HCT116 (cell line): ENCODE measurements at regions not wholly inside any gene's neighbourhood (a gene's known extent, or its start where the extent isn't known, plus 50 kb on each side); places are given as distances from the start of the nearest gene placed in this dataset.

Experiments
- ATAC-seq: fragments of 200-7000 bp; cut with Tn5 transposase; 2 replicates; pipeline ENCODE4 v1.9.1; 2020; ENCODE audit warnings: mild to moderate bottlenecking, moderate library complexity
- BruUV-seq: library from RNA; stranded (reverse); fragments of 400-500 nt; replicated peaks from 2 replicates; lab custom pipeline; 2021; lab: Mats Ljungman, UMichigan
- CTCF ChIA-PET: fragments of 300-600 bp; sonication (Branson Sonifier 250); formaldehyde crosslinking; loops from one replicate; lab custom pipeline; 2021; ENCODE audit warnings: antibody characterized with exemption; lab: Charles Lee
- POLR2A ChIA-PET: fragments of 300-600, 350-600 bp; sonication (Branson Sonifier 250); formaldehyde crosslinking; loops from one replicate; lab custom pipeline; 2021; ENCODE audit warnings: antibody characterized with exemption; lab: Charles Lee
- RAD21 ChIA-PET, 2 experiments: fragments of 300-600 bp; sonication (Branson Sonifier 250); formaldehyde crosslinking; loops; one replicate each; lab custom pipeline; 2023; ENCODE audit warnings: low total read pairs in 2 of 2; ENCODE audit not compliant: uncharacterized antibody in 2 of 2, unreplicated experiment in 2 of 2, low non-redundant PET in 1 of 2; lab: Charles Lee
- DNase-seq: peaks from one replicate; pipeline ENCODE4 v3.0.0-alpha.2; 2010; ENCODE audit warnings: low read depth, low spot score
- H2AFZ ChIP-seq: fragments of 200-600 bp; shearing (Covaris generic), sonication (generic); 2 replicates; pipeline ENCODE4 v1.6.1; 2017; ENCODE audit warnings: low read depth, mixed run types, mixed read lengths, antibody characterized with exemption, low read length; ENCODE audit not compliant: poor library complexity, severe bottlenecking
- H3K27ac ChIP-seq: 2 replicates; pipeline ENCODE4 v1.5.1; 2012; ENCODE audit warnings: low read depth, low read length
- H3K27me3 ChIP-seq: fragments of 200-600 bp; sonication (generic); 2 replicates; pipeline ENCODE4 v1.6.1; 2016; ENCODE audit warnings: mixed run types, low read length, mixed read lengths; ENCODE audit not compliant: insufficient read depth
- H3K36me3 ChIP-seq, 2 experiments: fragments of 200-500 bp in 1 of 2; fragments of 200-600 bp in 1 of 2; sonication (Bioruptor generic) in 1 of 2; sonication (generic) in 1 of 2; 2 replicates each; pipeline versions ENCODE4 v1.5.1 to v1.6.1; 2014 to 2016; ENCODE audit warnings: low read length in 2 of 2, inconsistent platforms in 1 of 2, mixed read lengths in 1 of 2, mixed run types in 1 of 2; ENCODE audit not compliant: insufficient read depth in 2 of 2, control insufficient read depth in 1 of 2
- H3K4me1 ChIP-seq, 2 experiments: fragments of 200-600 bp in 1 of 2; sonication (generic) in 1 of 2; 2 replicates each; pipeline versions ENCODE4 v1.5.1 to v1.6.1; 2012 to 2017; ENCODE audit warnings: low read length in 2 of 2, inconsistent platforms in 1 of 2, mild to moderate bottlenecking in 1 of 2, mixed read lengths in 1 of 2, mixed run types in 1 of 2, moderate library complexity in 1 of 2; ENCODE audit not compliant: insufficient read depth in 2 of 2, control insufficient read depth in 1 of 2
- H3K4me2 ChIP-seq: fragments of 200-600 bp; sonication (generic); 2 replicates; pipeline ENCODE4 v1.6.1; 2017; ENCODE audit warnings: mixed run types, low read length, mixed read lengths
- H3K4me3 ChIP-seq, 2 experiments: fragments of 200-600 bp in 1 of 2; sonication (generic) in 1 of 2; replicated peaks in 1 of 2; 2 replicates each; pipeline ENCODE4 v1.5.1; 2011 to 2016; ENCODE audit warnings: low read length in 2 of 2, control low read depth in 1 of 2, low read depth in 1 of 2, mild to moderate bottlenecking in 1 of 2, mixed read lengths in 1 of 2, mixed run types in 1 of 2
- H3K79me2 ChIP-seq: fragments of 200-600 bp; sonication (generic); 2 replicates; pipeline ENCODE4 v1.6.1; 2017; ENCODE audit warnings: mild to moderate bottlenecking, mixed run types, low read length, moderate library complexity, mixed read lengths; ENCODE audit not compliant: insufficient read depth
- H3K9ac ChIP-seq: fragments of 200-600 bp; sonication (generic); 2 replicates; pipeline ENCODE4 v1.6.1; 2016; ENCODE audit warnings: low read length, mixed read lengths
- H3K9me2 ChIP-seq: fragments of 200-600 bp; sonication (generic), shearing (Covaris generic); 2 replicates; pipeline ENCODE4 v1.6.1; 2017; ENCODE audit warnings: mixed run types, mild to moderate bottlenecking, moderate library complexity; ENCODE audit not compliant: insufficient read depth
- H3K9me3 ChIP-seq, 2 experiments: fragments of 200-500 bp in 1 of 2; fragments of 200-600 bp in 1 of 2; sonication (Bioruptor generic) in 1 of 2; sonication (generic) in 1 of 2; 2 replicates each; pipeline ENCODE4 v1.6.1; 2014 to 2017; ENCODE audit warnings: low read length in 2 of 2, mixed read lengths in 2 of 2, inconsistent platforms in 1 of 2, low read depth in 1 of 2, mild to moderate bottlenecking in 1 of 2, mixed run types in 1 of 2, moderate library complexity in 1 of 2; ENCODE audit not compliant: control insufficient read depth in 1 of 2, insufficient read depth in 1 of 2
- H4K20me1 ChIP-seq: fragments of 200-600 bp; sonication (generic), shearing (Covaris generic); 2 replicates; pipeline ENCODE4 v1.6.1; 2017; ENCODE audit warnings: mixed run types, mild to moderate bottlenecking, moderate library complexity; ENCODE audit not compliant: insufficient read depth
- CEBPB ChIP-seq: IDR thresholded peaks from 2 replicates; pipeline ENCODE4 v1.6.1; 2012; ENCODE audit warnings: low read depth
- JUND ChIP-seq: IDR thresholded peaks from 2 replicates; pipeline ENCODE4 v1.6.1; 2012
- POLR2AphosphoS5 ChIP-seq: IDR thresholded peaks from 2 replicates; pipeline ENCODE4 v1.6.1; 2011; ENCODE audit warnings: mild to moderate bottlenecking, low read depth, low read length, moderate library complexity
- SIN3A ChIP-seq: IDR thresholded peaks from 2 replicates; pipeline ENCODE4 v1.6.1; 2012; ENCODE audit warnings: low read depth
- SP1 ChIP-seq: IDR thresholded peaks from 2 replicates; pipeline ENCODE4 v1.6.1; 2012; ENCODE audit warnings: low read depth
- SRF ChIP-seq: IDR thresholded peaks from 2 replicates; pipeline ENCODE4 v1.6.1; 2012; ENCODE audit warnings: low read depth
- TCF7L2 ChIP-seq: IDR thresholded peaks from 2 replicates; pipeline ENCODE4 v1.7.0; 2011; ENCODE audit warnings: borderline replicate concordance, inconsistent platforms; ENCODE audit not compliant: insufficient read depth, insufficient read length; ENCODE audit errors: extremely low read depth
- ZBTB33 ChIP-seq: IDR thresholded peaks from 2 replicates; pipeline ENCODE4 v1.6.1; 2011; ENCODE audit warnings: mild to moderate bottlenecking, low read length, moderate library complexity; ENCODE audit not compliant: insufficient replicate concordance; ENCODE audit errors: extremely low read depth
- ZFX ChIP-seq: fragments of 450-650 bp; IDR thresholded peaks from 2 replicates; pipeline ENCODE4 v1.6.1; 2017
- intact Hi-C: fragments of 100-400 bp; cut with micrococcal nuclease; formaldehyde crosslinking; loops from 2 replicates; pipeline ENCODE4 v1.10.0; 2022
- TF ChIP-seq, protein P1 (sequence below): IDR thresholded peaks from 2 replicates; pipeline ENCODE4 v1.6.1; 2012

DNA sequence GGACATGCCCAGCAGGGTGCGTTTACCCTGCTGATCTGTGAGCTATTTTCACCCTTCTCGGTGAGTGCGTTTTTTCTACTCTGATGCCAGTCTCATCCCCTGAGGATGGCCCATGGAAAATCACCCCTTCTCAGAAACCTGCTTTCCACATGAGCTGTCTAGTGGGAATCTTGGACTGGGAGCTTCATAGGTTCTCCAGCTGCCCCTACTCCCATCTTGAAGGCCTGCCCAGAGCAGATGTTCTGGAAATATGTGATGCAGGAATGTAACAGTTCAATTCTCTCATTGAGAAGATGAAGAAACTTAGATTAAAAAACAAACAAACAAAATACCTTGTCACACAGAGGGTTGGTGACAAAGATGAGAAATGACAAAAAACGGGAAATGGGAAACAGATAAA is 146.9 kb upstream of the RAB11FIP2 start:
- DNase-seq, result no peak
- H3K4me2 ChIP-seq, result no peak overlapping the region
- H3K4me3 ChIP-seq, result no peak overlapping the region
- no TSS peak for BruUV-seq
- ATAC-seq, result no peak
- intact Hi-C loops, result no loop called here
- H4K20me1 ChIP-seq, result no peaks in the 10 kb centered on the region
- 0 out of 2 replicates have a peak, but pooled peaks cover 4% of the 10 kb centered on the region for H3K9me2 ChIP-seq
- H3K4me1 ChIP-seq, result no peaks in the 10 kb centered on the region
- no peak overlapping the region for H2AFZ ChIP-seq
- no peaks in the 10 kb centered on the region for H3K79me2 ChIP-seq
- no peaks in the 10 kb centered on the region for H3K36me3 ChIP-seq
- peaks cover 58% of the 10 kb centered on the region for H3K27me3 ChIP-seq
- RAD21 ChIA-PET, result no interaction called here
- POLR2A ChIA-PET, result no interaction called here
- no peak overlapping the region for H3K9ac ChIP-seq
- H3K9me3 ChIP-seq, result no peaks in the 10 kb centered on the region
- TF ChIP-seq, protein P1, sequence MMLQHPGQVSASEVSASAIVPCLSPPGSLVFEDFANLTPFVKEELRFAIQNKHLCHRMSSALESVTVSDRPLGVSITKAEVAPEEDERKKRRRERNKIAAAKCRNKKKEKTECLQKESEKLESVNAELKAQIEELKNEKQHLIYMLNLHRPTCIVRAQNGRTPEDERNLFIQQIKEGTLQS, result no peak
- TF ChIP-seq, all 23 proteins: peak for 0
- H3K27ac ChIP-seq, result no peak overlapping the region
- CTCF ChIA-PET, result no interaction called here

- TF ChIP-seq SP1 (no peak), JUND (no peak), POLR2AphosphoS5 (no peak), TCF7L2 (no peak), ZFX (no peak), SRF (no peak), ZBTB33 (no peak), CEBPB (no peak), SIN3A (no peak)
- TF ChIP-seq, all 23 proteins: peak for 0
- H3K4me2 ChIP-seq, result no peak overlapping the region
- no peaks in the 10 kb centered on the region for H4K20me1 ChIP-seq
- intact Hi-C loops, result no loop called here
- ChIA-PET RAD21 (no interaction called here), POLR2A (no interaction called here), CTCF (no interaction called here)
- H3K4me3 ChIP-seq, result no peak overlapping the region
- H3K79me2 ChIP-seq, result no peaks in the 10 kb centered on the region
- no peaks in the 10 kb centered on the region for H3K9me3 ChIP-seq
- DNase-seq (no peak), ATAC-seq (no peak)
- H3K9ac ChIP-seq, result no peak overlapping the region
- H3K36me3 ChIP-seq, result no peaks in the 10 kb centered on the region
- peaks cover 38% of the 10 kb centered on the region for H3K27me3 ChIP-seq
- no peaks in the 10 kb centered on the region for H3K4me1 ChIP-seq
- no TSS peak for BruUV-seq
- H3K27ac ChIP-seq, result no peak overlapping the region
- H3K9me2 ChIP-seq, result no peaks in the 10 kb centered on the region
- no peak overlapping the region for H2AFZ ChIP-seq
Measured at GRCh38 chr10:118181021-118181420, 134.3 kb upstream of the RAB11FIP2 start.
